Tibial nerve (tissue), 3 donors: ENCODE measurements at regions not wholly inside any gene's neighbourhood (a gene's known extent, or its start where the extent isn't known, plus 50 kb on each side); places are given as distances from the start of the nearest gene placed in this dataset.
"Not testable (repeated sequence)": the region's sequence is repeated elsewhere in the genome, so short reads cannot be mapped to it uniquely, and the experiment has no call there.

Source experiments
- EP300 ChIP-seq, 2 donors: sonication (generic); formaldehyde crosslinking; IDR thresholded peaks; one replicate each; pipeline ENCODE4 v1.6.1; 2017; ENCODE audit warnings: antibody characterized with exemption in 2 of 2, mild to moderate bottlenecking in 1 of 2
- POLR2A ChIP-seq, 2 donors: fragments of 450-650 bp; IDR thresholded peaks; one replicate each; pipeline ENCODE4 v1.6.1; 2017; ENCODE audit warnings: antibody characterized with exemption in 2 of 2, mild to moderate bottlenecking in 2 of 2, moderate library complexity in 2 of 2

GRCh38 chr2:87654136-87654814 is 93.6 kb upstream of the PLGLB2 start:
- not testable (repeated sequence) for TF ChIP-seq EP300, POLR2A (IDR thresholded peaks at IDR 0.05)
